NB4 (cell line): ENCODE measurements at regions not wholly inside any gene's neighbourhood (a gene's known extent, or its start where the extent isn't known, plus 50 kb on each side); places are given as distances from the start of the nearest gene placed in this dataset.

ENCODE experiments used
- DNase-seq: peaks from one replicate; pipeline ENCODE4 v3.0.0; 2010; ENCODE audit warnings: low read depth
- H3K4me3 ChIP-seq: one replicate; pipeline ENCODE4 v1.5.1; 2011; ENCODE audit warnings: mild to moderate bottlenecking, low read depth, low read length, moderate library complexity
- MYC ChIP-seq: IDR thresholded peaks from 2 replicates; pipeline ENCODE4 v1.6.1; 2011; ENCODE audit warnings: low read depth, low read length
- POLR2A ChIP-seq: IDR thresholded peaks from 2 replicates; pipeline ENCODE4 v1.6.1; 2011; ENCODE audit warnings: mild to moderate bottlenecking; ENCODE audit not compliant: insufficient read length; ENCODE audit errors: extremely low read depth
- TF ChIP-seq, protein P1 (sequence below): IDR thresholded peaks from 2 replicates; pipeline ENCODE4 v1.6.1; 2011; ENCODE audit warnings: low read depth, low read length
- TF ChIP-seq, protein P2 (sequence below): IDR thresholded peaks from one replicate; pipeline ENCODE4 v1.5.1; 2012; ENCODE audit warnings: low read depth, low read length

DNA sequence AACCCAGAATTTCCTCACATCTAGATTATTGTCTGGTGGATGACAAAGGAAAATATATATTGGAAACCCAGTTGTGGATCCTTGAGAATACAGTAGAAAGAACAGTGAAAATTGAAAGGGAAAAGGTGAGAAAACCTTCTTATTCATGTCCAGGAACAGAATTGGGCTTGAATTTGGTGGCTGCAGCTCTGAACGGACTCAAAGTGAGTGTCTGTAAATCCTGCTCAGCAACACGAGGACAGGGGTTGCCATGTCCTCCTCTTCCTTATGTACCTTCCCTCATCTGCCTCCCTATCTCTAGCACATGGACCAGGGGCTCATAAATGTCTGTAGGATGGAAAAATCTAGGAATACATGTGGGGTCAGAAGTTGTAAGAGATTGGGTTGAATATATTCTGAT lies 152.2 kb downstream of the RPIA start:
- TF ChIP-seq, protein P1, sequence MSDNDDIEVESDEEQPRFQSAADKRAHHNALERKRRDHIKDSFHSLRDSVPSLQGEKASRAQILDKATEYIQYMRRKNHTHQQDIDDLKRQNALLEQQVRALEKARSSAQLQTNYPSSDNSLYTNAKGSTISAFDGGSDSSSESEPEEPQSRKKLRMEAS: no peak
- TF ChIP-seq MYC (no peak), POLR2A (no peak)
- TF ChIP-seq, protein P2, sequence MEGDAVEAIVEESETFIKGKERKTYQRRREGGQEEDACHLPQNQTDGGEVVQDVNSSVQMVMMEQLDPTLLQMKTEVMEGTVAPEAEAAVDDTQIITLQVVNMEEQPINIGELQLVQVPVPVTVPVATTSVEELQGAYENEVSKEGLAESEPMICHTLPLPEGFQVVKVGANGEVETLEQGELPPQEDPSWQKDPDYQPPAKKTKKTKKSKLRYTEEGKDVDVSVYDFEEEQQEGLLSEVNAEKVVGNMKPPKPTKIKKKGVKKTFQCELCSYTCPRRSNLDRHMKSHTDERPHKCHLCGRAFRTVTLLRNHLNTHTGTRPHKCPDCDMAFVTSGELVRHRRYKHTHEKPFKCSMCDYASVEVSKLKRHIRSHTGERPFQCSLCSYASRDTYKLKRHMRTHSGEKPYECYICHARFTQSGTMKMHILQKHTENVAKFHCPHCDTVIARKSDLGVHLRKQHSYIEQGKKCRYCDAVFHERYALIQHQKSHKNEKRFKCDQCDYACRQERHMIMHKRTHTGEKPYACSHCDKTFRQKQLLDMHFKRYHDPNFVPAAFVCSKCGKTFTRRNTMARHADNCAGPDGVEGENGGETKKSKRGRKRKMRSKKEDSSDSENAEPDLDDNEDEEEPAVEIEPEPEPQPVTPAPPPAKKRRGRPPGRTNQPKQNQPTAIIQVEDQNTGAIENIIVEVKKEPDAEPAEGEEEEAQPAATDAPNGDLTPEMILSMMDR: no peak
- H3K4me3 ChIP-seq: no peak overlapping the region
- DNase-seq: no peak

DNA sequence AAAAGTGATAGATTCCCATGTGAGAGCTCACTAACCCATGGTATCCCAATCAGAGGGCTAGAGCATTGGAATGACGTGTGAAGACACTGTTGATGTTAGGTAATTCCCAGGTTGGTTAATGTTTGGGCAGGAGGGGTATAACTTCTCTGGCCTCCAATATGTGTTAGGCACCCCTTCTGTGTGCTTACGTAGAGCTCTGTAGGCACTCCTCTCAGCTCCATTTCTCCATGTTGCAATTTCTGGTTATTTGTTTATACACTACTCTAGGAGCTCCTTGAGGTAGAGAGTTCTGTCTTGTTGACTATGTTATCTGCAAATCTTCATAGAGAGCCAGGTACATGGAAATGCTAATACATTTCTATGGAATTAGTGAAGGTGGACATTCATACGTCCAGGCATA lies 153.5 kb downstream of the RPIA start:
- DNase-seq: no peak
- TF ChIP-seq, protein P2: no peak
- TF ChIP-seq, protein P1: no peak
- no peak for TF ChIP-seq POLR2A
- TF ChIP-seq MYC: no peak
- H3K4me3 ChIP-seq: no peak overlapping the region

DNA sequence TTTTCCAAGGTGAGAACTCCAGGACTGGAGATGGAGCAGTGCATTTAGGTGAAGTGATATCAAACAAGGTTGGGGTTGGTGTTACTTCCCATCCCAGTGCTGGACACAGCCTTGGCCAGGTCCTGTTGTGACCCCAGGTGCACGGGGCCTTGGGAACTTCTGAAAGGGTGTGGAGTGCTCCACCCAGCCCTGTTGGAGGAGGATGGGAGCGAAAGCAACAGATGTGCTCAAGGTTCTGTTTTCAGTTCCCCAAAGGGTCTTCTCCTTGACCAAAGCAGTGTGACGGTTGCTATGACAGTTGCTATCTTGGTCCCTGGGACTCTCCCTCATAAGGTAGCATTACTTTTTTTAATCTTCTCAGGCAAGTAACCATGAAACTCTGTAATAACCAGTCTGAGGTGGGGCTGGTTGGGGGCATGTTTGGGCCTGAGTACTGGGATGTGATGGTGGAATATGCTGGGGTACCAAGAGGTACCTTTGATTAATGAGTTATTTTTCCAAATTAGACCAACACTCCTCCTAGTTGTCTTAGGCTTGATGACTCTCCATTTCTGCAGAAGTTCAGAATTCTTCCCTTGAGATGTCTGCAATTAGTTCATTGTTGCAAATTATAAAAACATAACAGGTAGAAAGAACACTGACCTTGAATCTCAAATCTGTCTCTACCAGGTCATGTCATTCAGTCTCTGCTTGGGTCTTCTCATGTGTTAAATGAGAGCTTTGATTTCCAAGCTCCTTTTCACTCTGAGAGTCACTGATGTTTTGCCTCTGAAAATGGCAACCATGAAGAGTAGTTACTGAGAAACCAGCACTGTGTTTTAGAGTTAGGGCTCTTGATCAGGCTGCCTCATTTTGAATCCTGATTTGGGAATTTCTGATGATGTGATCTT lies 154.5 kb downstream of the RPIA start:
- DNase-seq: no peak
- TF ChIP-seq MYC (no peak), POLR2A (no peak)
- TF ChIP-seq, protein P1: no peak
- TF ChIP-seq, protein P2: no peak
- H3K4me3 ChIP-seq: no peak overlapping the region

DNA sequence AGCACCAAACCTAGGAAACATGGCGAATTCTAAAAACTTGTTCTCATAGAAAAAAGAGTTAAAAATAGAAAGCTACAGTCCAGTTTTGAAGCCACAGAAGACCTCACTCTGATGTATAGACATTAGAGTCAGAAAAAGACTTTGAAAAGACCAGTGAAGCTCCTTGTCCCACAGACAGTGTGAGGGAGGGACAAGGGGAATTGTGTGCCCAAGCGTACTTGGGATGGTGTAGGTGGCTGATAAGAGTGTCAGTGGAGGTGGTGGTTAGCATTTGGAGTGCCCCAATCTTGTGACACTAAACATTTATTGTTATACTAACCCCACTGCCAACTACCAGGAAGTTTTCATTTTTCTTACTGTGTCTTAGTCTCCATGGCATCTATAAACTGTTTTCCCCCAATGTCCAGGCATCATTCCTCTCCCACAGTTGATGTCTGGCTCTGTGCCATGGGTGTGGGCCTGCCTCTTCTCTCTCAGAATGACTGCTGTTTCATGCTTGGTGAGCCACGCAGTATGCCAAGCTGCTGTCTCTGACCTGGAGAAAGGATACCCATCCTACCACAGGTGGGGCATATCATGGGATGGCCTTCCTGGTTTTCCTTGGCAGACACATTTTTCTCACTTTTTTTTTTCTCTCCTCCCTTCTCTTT lies 161.4 kb downstream of the RPIA start:
- TF ChIP-seq MYC: no peak
- TF ChIP-seq, protein P1: no peak
- no peak for TF ChIP-seq POLR2A
- TF ChIP-seq, protein P2: no peak
- no peak for DNase-seq
- H3K4me3 ChIP-seq: no peak overlapping the region

DNA sequence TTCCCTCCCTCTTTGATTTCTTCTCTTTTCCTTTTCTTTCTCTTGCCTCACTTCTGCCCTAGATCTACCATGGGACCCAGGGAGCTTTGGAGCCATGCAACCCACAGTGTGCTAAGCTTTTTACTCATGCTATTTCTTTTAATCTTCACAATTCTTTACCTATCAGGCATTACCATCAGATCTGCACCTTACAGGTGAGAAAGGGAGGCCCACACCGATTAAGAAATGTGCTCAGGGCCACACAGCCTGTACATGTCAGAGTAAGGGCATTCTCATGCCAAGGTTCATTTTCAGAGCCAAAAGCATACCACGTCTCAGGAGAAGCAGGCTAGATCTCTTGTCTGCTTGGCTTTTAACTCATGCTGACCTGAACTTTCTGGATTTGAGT lies 161.9 kb downstream of the RPIA start:
- H3K4me3 ChIP-seq: no peak overlapping the region
- no peak for TF ChIP-seq MYC
- TF ChIP-seq, protein P1: no peak
- DNase-seq: no peak

DNA sequence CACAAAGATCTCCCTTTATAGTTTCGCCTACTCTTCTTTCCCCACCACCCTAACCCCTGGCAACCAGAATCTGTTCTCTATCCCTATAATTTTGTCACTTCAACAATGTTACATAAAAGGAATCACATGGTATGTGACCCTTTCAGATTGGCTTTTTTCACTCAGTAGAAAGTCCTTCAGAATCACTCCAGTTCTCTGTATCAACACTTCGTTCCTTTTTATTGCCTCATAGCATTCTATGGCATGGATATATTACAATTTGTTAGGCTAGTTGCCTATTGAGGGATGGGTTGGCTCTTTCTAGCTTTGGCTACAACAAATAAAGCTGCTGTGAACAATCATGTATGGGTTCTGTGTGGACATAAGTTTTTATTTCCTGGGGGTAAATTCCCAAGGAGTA lies 163.1 kb downstream of the RPIA start:
- H3K4me3 ChIP-seq: no peak overlapping the region
- DNase-seq: no peak
- TF ChIP-seq MYC (no peak), POLR2A (no peak)
- TF ChIP-seq, protein P2: no peak
- TF ChIP-seq, protein P1: no peak
